ENCODE measurements at regions not wholly inside any gene's neighbourhood (a gene's known extent, or its start where the extent isn't known, plus 50 kb on each side); places are given as distances from the start of the nearest gene placed in this dataset.

GRCh38 chr6:2414885-2415547 is 169.6 kb upstream of the GMDS start:
- FAIRE-seq, result no peak
- H3K4me3 ChIP-seq (ENCODE audit: low read depth, low read length), result no peak overlapping the region
- no peak for DNase-seq (ENCODE audit: low read depth)
- H3K27me3 ChIP-seq (ENCODE audit: control insufficient read depth, insufficient read depth, low read length), result no peaks in the 10 kb centered on the region
- no peaks in the 10 kb centered on the region for H3K36me3 ChIP-seq (ENCODE audit: control insufficient read depth, insufficient read depth, low read length)
- no peak for TF ChIP-seq CTCF (IDR thresholded peaks at IDR 0.05; ENCODE audit: insufficient read depth, low read length, severe bottlenecking)

- no peak for FAIRE-seq
Observed at GRCh38 chr6:2412731-2413130, 167.3 kb upstream of the GMDS start.

GRCh38 chr6:2410656-2411380 is 165.4 kb upstream of the GMDS start:
- Histone ChIP-seq H3K36me3 (ENCODE audit: control insufficient read depth, insufficient read depth, low read length) (no peaks in the 10 kb centered on the region), H3K4me3 (ENCODE audit: low read depth, low read length) (no peak overlapping the region), H3K27me3 (ENCODE audit: control insufficient read depth, insufficient read depth, low read length) (no peaks in the 10 kb centered on the region)
- no peak for TF ChIP-seq CTCF (IDR thresholded peaks at IDR 0.05; ENCODE audit: insufficient read depth, low read length, severe bottlenecking)
- DNase-seq (ENCODE audit: low read depth) (no peak), FAIRE-seq (no peak)

More at GRCh38 chr6:2412731-2413130, 167.3 kb upstream of the GMDS start:
- no peaks in the 10 kb centered on the region for H3K27me3 ChIP-seq (ENCODE audit: control insufficient read depth, insufficient read depth, low read length)
- no peaks in the 10 kb centered on the region for H3K36me3 ChIP-seq (ENCODE audit: control insufficient read depth, insufficient read depth, low read length)
- no peak overlapping the region for H3K4me3 ChIP-seq (ENCODE audit: low read depth, low read length)
- DNase-seq (ENCODE audit: low read depth), result peak; percentile 65
- TF ChIP-seq CTCF (IDR thresholded peaks at IDR 0.05; ENCODE audit: insufficient read depth, low read length, severe bottlenecking), result no peak

- TF ChIP-seq CTCF (IDR thresholded peaks at IDR 0.05; ENCODE audit: insufficient read depth, low read length, severe bottlenecking), result no peak
- Histone ChIP-seq H3K4me3 (ENCODE audit: low read depth, low read length) (no peak overlapping the region), H3K27me3 (ENCODE audit: control insufficient read depth, insufficient read depth, low read length) (no peaks in the 10 kb centered on the region), H3K36me3 (ENCODE audit: control insufficient read depth, insufficient read depth, low read length) (no peaks in the 10 kb centered on the region)
- DNase-seq (ENCODE audit: low read depth) (no peak), FAIRE-seq (peak; percentile 72)
Observed at GRCh38 chr6:2407525-2407924, 162.1 kb upstream of the GMDS start.

- Histone ChIP-seq H3K4me3 (ENCODE audit: low read depth, low read length) (no peak overlapping the region), H3K27me3 (ENCODE audit: control insufficient read depth, insufficient read depth, low read length) (no peaks in the 10 kb centered on the region), H3K36me3 (ENCODE audit: control insufficient read depth, insufficient read depth, low read length) (no peaks in the 10 kb centered on the region)
- DNase-seq (ENCODE audit: low read depth), result no peak
- TF ChIP-seq CTCF (IDR thresholded peaks at IDR 0.05; ENCODE audit: insufficient read depth, low read length, severe bottlenecking), result no peak
- no peak for FAIRE-seq
Observed at GRCh38 chr6:2404211-2404929, 159.0 kb upstream of the GMDS start.
